Nucleus accumbens (tissue), 56 donors: ENCODE measurements at regions not wholly inside any gene's neighbourhood (a gene's known extent, or its start where the extent isn't known, plus 50 kb on each side); places are given as distances from the start of the nearest gene placed in this dataset.
"Not testable (repeated sequence)": the region's sequence is repeated elsewhere in the genome, so short reads cannot be mapped to it uniquely, and the experiment has no call there.

Experiments used
- DNase-seq, 56 donors: peaks; one replicate each; lab custom pipeline; 2025; lab: John Stamatoyannopoulos, UW

GRCh38 chr2:106339609-106340008, 128.6 kb downstream of the RGPD3 start:
- DNase-seq = no peak

GRCh38 chr2:106339132-106339531, 129.1 kb downstream of the RGPD3 start:
- DNase-seq = no peak

- DNase-seq = peak in 1 of 56 donors; percentile 5
These were observed 130.2 kb downstream of the RGPD3 start for GRCh38 chr2:106338043-106338442.

GRCh38 chr2:106336737-106337136, 131.5 kb downstream of the RGPD3 start:
- no peak for DNase-seq

- DNase-seq = no peak
These were observed 132.1 kb downstream of the RGPD3 start for GRCh38 chr2:106336108-106336507.

GRCh38 chr2:106334802-106335201, 133.4 kb downstream of the RGPD3 start:
- DNase-seq = no peak

- not testable (repeated sequence) for DNase-seq
These were observed 134.8 kb downstream of the RGPD3 start for GRCh38 chr2:106333253-106333873.

GRCh38 chr2:106332054-106332453, 136.2 kb downstream of the RGPD3 start:
- no peak for DNase-seq

GRCh38 chr2:106330384-106331261, 136.5 kb upstream of the UXS1 start:
- not testable (repeated sequence) for DNase-seq

GRCh38 chr2:106323337-106324013, 129.4 kb upstream of the UXS1 start:
- no peak for DNase-seq

- no peak for DNase-seq
These were observed 128.2 kb upstream of the UXS1 start for GRCh38 chr2:106322281-106322680.

GRCh38 chr2:106320439-106320838, 126.3 kb upstream of the UXS1 start:
- DNase-seq = not testable (repeated sequence)

GRCh38 chr2:106316915-106317314, 122.8 kb upstream of the UXS1 start:
- no peak for DNase-seq

GRCh38 chr2:106314444-106314843, 120.3 kb upstream of the UXS1 start:
- DNase-seq = no peak

- no peak for DNase-seq
These were observed 116.9 kb upstream of the UXS1 start for GRCh38 chr2:106311041-106311370.

- DNase-seq = no peak
These were observed 113.8 kb upstream of the UXS1 start for GRCh38 chr2:106307860-106308259.

GRCh38 chr2:106306387-106306786, 112.3 kb upstream of the UXS1 start:
- DNase-seq = no peak

GRCh38 chr2:106304612-106305184, 110.6 kb upstream of the UXS1 start:
- DNase-seq = no peak

- no peak for DNase-seq
These were observed 105.6 kb upstream of the UXS1 start for GRCh38 chr2:106299696-106300095.

- no peak for DNase-seq
These were observed 102.2 kb upstream of the UXS1 start for GRCh38 chr2:106296182-106296815.

- DNase-seq = no peak
These were observed 100.1 kb upstream of the UXS1 start for GRCh38 chr2:106294182-106294581.
